HG03520 (cell line): ENCODE measurements at regions not wholly inside any gene's neighbourhood (a gene's known extent, or its start where the extent isn't known, plus 50 kb on each side); places are given as distances from the start of the nearest gene placed in this dataset.

Experiments used
- ATAC-seq: cut with Tn5 transposase; IDR thresholded peaks from one replicate; pipeline ENCODE4 v1.9.1; 2021; ENCODE audit warnings: mild to moderate bottlenecking, moderate library complexity; ENCODE audit not compliant: unreplicated experiment

DNA sequence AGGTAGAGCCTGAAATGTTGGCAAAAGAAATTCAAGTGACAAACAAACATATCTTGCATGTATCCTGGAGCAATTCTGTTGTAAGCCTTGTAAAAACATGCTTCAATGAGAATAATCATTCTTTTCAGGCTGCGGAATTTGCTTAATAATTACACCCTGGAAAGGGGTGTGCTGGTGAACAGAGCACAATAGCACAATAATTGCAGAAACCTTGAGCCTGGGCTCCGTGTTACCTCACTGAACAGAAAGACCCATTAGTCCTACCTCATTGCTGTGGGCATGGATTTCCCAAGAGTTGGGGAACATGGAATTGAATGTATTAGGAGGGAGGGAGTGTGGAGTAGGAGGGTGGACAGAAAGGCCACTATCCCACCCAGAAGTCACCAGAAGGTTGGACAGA is 168.0 kb upstream of the ALKAL2 start:
- ATAC-seq: no peak

GRCh38 chr2:455015-455705 is 167.3 kb upstream of the ALKAL2 start:
- ATAC-seq: peak; percentile 38

- ATAC-seq: no peak
These were observed 165.2 kb upstream of the ALKAL2 start for GRCh38 chr2:453132-453531.

DNA sequence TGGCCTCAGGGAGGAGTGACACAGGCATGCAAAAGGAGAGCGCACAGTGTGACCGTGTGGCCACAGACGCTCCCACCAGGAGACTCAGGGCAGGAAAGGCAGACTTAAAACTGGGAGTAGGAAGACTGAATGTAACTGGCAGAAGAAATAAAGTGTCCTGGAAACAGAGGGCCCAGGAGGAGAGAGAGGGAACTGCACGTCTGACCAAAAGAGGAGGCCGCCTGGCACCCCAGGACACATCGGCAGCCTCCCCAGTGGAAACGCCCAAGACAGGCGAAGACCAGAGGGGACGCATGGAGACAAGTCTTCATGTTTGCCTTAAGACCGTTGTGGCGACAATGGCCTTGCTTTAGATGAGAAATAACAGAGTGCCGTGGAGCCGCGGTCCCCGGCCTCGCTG is 163.6 kb upstream of the ALKAL2 start:
- ATAC-seq: no peak

DNA sequence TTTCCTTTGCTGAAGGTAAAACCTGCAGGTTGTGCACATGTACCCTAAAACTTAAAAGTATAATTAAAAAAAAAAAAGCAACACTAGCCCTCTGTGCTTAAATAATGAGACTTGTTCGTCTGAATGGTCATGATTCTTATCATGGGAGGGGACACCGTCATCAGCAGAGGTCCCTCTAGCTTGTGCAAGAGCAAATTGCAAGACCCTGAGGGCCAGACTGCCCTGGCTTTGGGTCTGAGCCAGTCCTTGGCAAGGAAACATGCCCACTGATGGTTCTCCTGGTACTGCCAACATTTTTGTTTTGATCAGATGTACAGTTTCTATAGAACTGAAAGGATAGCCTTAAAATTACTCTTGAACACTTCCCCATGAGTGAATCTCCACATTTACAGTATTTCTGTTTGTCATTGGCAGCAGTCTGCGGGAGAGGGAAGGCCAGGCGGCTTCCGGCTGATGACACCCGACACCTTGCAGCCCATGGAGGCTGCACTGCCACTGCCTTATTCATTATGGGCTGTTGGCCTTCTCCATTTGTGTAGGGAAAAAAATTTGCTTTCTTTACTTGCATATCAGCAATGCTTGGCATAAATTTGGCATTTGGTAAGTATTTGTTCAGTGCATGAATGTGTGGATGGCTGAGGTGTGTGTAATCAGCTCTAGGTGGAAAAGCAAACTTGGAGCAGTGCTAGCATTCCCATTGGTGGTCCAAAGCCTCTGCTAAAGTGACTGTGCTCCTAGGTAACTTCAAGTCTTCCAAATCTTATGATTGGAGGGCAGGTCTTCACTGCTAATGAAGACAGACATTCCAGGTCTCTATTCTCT is 161.6 kb upstream of the ALKAL2 start:
- no peak for ATAC-seq

DNA sequence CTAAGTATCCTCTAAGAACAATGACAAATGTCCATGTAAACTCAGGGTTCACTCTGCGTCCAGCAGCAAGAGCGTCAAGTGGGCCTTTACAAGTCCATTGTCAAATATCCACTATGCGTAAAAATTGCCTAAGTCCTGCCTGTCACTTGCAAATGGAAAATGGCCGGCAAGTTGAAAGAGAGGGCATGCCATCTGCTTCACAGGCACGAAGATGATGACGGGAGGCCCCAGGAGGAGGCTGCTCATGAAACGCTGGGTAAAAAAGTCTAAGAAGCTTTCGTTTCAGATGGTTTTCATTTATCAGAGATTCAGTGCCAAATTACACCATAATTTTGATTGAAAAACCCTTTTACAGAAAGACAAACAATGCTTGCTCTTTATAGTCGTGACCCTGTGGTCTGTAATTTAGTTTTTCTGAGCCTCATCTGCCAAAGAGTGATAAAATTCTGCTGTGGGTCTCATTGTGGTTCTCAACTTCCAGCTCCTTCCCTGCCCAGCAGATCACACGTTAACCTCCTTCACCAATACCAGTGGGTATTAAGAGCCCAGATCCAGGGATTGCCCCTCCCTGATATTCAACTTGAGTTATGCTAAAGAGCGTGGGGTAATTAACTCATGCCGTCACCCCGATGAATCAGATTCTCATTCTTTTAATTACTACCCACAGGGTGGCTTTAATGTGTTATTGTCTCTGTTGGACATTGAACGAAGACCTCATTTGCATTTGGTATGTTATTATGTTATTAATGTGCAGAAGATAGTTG is 160.2 kb upstream of the ALKAL2 start:
- ATAC-seq: no peak

GRCh38 chr2:446963-447530 is 159.2 kb upstream of the ALKAL2 start:
- ATAC-seq: no peak

GRCh38 chr2:446303-446874 is 158.5 kb upstream of the ALKAL2 start:
- ATAC-seq: no peak

DNA sequence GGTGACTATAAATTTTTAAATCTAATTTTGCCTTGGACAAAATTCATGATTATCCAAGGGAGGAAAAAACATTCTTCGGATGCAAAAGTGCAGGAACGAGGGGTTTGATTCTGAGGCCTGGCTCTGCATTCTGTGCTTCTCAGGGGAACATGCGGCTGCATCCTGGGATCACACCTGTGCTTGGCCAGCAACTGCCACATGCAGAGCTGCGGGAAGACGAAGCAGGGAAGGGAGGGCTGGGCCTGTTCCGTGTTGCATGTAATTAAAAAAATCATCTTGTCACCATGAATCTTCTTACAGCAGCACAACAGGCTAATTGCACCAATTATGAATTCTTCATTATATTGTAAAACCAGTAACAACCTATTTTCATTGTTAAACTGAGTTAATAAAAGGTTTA is 158.0 kb upstream of the ALKAL2 start:
- no peak for ATAC-seq

DNA sequence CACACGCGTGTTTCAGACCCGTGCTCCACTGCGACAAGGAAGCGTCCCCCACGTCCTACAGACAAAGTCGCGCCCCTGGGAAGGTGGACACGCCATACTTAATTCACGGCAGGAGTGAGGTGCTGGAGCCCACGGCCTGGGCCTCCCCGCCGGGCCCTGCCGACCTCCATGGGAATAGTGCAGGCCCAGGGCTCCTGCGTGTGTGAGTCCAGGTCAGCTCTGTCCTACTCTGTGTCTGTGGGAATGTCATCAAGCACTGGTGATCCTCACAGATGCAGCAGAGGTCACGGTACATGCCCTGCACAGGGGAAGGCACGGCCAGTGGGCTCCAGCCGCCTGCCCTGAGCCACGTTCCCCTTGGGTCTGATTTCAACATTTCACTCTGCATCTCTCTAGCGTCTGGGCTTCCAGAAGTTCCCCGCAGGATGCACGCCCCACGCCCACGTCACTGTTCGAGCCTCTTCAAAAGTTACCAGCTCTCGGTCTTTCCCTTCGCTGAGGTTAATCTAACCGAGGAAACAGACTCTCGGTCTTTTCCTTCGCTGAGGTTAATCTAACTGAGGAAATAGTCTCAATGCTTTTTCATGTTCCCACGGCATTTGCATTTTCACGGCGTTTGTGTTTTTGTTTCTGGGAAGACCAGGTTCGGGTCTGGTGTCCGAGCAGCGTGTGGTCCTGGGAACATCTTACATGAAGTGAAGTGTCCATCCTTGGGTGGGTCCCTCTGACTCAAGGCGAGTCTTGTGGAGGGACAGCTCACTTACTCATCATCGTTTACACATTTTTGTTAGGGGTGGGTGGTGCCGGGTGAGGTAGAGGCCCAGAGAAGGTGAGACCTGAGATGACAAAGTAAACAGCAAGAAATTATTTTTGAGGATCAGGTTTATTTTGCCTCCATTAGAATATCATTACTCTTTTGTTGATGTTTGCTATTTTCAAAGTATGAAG is 157.3 kb upstream of the ALKAL2 start:
- ATAC-seq: no peak

DNA sequence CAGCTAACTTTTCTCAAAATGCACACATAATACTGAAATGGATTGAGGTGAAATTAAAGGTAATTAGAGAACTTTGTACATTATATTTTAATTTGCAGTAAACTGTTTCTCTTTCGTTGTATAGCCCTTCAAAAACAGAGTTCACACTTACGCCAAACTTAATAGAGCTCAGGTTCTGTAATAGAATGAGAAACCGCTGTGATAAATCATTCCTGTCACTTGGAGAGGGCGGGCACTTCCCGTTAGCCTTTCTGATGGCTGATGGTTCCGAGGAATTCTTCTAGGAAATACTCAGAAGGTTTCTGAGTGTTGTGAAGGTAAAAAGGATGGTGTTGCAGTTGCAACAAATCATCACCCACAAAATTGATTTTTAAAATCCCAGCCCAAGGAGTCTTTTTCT is 155.8 kb upstream of the ALKAL2 start:
- no peak for ATAC-seq

DNA sequence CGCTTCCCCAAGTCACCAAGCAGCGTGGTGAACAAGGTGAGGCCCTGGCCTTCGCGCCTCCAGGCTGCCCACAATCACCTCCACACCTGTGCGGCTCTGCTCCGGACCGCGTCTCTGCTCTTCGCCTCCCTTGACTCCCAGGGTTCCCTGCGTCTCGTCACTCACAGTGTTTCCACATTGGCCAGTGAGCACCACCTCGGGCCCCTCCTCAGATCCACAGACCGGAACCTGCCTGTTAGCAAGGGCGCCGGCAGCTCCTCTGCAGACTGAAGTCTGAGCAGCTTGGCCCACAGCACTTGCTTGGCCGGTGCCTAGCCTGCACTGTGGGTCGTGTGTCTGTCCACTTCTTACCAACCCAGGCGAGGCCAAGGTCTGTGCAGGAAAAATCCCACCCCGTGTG is 155.3 kb upstream of the ALKAL2 start:
- ATAC-seq: no peak

DNA sequence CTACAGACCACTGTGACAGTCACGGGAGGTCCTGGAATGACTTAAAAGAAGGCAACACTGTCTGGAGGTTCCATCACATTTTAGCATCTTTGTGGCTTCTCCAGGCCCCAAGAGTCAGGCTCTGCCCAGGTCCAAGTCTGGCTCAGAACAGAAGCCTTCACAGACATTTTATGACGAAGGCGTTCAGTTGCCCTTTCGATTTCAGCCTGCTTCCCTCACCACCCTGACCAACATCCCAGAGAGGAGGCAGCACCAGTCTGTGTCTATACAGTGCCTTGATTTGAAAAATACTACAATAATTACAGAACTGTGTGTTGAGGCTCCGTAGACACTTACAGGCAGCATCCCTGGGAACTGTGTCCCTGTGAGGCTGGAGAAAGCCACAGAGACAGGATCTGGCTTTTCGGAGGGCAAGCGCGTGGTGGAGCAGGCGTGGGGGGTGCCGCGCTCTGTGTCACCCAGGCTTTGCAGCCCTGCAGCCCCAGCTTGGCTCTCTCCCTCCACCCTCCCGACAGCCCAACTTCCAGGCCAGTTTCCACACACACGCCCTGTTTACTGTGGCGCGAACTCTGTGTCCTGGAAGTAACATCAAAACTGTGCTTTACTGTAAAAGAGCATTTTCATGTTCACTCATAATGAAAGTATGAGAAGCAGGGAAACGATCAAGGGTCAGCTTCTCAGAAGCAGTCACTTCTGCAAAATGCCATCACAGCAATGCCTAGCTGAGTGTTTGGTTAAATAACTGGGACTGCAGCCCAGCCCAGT is 153.5 kb upstream of the ALKAL2 start:
- ATAC-seq: no peak

DNA sequence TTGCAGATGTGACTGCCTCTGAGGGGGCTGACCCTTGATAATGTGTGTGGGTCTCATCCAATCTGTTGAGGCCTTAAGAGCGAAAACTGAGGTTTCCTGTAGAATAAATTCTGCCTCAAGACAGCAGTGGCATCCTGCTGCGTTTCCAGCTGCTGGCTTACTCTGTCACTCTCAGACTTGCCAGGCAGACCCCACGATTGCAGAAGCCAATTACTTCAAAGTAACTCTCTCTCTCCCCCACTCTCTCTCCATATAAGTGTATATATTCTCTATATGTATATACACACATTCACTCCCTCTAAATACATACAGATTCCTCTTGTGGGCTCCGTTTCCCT is 152.5 kb upstream of the ALKAL2 start:
- no peak for ATAC-seq

DNA sequence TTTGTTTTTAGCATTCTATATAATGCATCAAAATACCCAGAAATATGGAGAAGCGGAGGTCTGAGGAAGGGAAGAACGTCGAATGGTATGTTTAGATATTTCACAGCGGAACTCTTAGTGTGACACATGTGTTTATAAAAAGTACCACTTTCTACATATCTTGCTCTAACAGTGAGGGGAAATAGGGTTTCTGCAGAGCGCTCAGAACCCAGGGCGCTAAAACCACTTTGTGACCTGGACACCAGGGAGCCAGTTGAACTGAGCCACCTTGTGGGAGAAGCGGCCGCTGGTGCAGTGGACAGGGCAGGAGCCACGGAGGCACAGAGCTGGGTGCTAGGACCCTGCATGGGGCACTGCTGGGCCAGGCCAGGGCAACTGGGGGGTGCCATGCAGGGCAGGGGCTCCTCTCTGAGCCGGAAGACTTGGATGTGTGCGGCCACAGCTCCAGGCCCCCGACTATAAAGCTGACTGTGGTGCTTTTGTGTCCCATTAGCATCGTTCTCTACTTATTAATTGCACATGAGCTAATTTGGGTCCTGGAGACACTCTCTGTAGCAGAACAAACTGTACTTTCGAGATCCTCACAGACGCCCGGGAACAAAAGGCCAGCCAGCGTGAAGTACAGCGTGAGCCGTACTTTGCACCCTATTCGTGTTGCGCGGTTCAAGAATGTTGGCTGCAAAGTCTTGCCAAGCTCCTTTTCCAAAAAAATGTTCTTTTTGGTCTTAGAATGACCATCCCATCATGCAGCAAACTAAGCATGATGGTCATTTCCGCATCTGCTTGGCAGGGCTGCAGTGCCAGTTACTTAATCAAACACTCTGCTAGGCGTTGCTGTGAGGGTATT is 151.9 kb upstream of the ALKAL2 start:
- ATAC-seq: no peak

DNA sequence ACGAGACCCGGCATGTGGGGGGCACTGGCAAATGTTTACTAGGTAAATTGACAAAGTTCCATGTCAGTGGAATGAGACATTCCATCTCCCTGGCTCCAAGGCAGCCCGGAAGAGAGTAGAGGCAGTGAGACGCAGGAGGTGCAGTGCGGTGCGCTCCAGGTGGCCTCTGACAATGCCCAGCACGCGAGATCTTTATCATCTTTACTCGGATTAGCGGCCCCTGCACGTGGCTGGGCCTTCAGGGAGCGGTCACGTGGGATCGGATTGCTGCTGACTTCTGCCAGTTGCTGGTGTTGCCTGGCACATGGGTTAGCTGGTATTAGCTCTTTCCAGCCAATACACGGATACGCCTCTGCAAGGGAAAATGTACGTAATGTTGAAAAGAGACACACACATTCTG is 151.2 kb upstream of the ALKAL2 start:
- ATAC-seq: no peak

- peak; percentile 99 for ATAC-seq
These were observed 150.0 kb upstream of the ALKAL2 start for GRCh38 chr2:437756-438393.

GRCh38 chr2:437180-437579 is 149.3 kb upstream of the ALKAL2 start:
- no peak for ATAC-seq
